ENCODE measurements at regions not wholly inside any gene's neighbourhood (a gene's known extent, or its start where the extent isn't known, plus 50 kb on each side); places are given as distances from the start of the nearest gene placed in this dataset.

- FAIRE-seq (no peak), DNase-seq (ENCODE audit: insufficient read length, low spot score) (no peak)
- TF ChIP-seq CTCF (IDR thresholded peaks at IDR 0.05; ENCODE audit: insufficient read depth, missing control alignments), result no peak
These were observed 153.1 kb downstream of the URI1 start for GRCh38 chr19:30095171-30095570.

GRCh38 chr19:30096596-30097370 lies 154.7 kb downstream of the URI1 start:
- FAIRE-seq (no peak), DNase-seq (ENCODE audit: insufficient read length, low spot score) (no peak)
- no peak for TF ChIP-seq CTCF (IDR thresholded peaks at IDR 0.05; ENCODE audit: insufficient read depth, missing control alignments)

DNA sequence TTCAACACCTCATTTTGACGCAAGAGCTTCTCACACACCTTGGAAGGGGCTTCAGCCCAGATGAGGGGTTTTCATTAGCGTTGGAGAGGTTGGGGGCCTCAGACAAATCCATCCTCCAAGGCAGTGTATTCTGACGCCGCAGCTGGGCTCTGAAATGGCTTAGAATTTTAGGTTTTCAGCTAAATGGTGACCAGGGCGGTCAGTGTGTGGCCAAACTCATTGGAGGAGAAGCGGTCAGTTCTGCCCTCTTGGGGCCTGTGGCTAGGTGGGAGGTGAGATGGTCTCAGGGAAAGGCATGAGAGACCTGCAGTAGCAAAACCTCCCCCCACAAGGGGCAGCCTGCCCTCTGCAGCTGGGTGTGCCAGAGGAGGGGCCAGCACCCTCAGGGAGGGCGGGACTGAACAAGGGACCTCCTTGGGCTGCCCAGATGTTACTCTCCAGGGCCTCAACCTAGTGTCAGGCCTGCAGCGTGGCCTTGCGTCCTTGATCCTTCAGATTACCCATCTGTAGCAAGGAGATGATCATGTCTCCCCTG lies 155.8 kb downstream of the URI1 start:
- no peak for FAIRE-seq

DNA sequence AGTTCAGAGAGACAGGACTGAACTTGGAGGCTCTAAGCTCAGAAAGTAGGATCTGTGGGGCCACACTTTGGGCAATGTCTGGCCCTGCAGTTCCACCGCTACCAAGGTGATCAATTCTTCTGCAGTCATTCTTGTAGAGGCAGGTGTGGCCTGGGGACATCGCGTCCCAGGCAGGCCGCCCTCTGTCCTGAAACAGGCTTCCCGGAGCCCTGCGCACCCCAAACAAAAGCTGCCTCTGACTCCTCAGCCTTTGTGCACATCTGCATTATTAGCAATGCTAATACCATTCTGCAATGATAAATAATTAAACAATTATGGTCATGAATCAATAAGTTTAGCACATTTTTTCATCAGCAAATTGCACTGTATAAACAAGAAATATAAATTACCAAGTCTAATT lies 160.2 kb downstream of the URI1 start:
- TF ChIP-seq CTCF (IDR thresholded peaks at IDR 0.05; ENCODE audit: insufficient read depth, missing control alignments), result no peak
- FAIRE-seq, result no peak

More for the DNA sequence above, 155.8 kb downstream of the URI1 start:
- no peak for DNase-seq (ENCODE audit: insufficient read length, low spot score)
- no peak for TF ChIP-seq CTCF (IDR thresholded peaks at IDR 0.05; ENCODE audit: insufficient read depth, missing control alignments)

DNA sequence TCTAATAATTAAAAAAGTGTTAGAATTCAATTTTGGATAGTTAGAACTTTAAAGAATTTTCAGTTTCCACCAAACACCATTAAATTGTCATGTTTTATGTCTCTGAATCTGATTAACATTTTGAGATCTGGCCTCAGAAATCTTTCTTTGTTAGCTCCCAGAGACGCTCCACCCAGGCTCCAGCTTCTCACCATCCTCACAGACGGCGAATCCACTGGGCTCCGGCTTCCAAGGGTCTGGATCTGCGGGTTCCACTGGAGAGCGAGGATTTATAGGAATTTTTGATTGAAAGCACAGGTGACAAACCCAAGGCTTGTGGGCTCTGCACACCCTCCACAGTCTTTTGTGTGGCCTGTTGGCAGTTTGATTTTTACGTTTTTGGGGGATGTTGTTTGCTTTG lies 160.6 kb downstream of the URI1 start:
- FAIRE-seq (no peak), DNase-seq (ENCODE audit: insufficient read length, low spot score) (no peak)
- no peak for TF ChIP-seq CTCF (IDR thresholded peaks at IDR 0.05; ENCODE audit: insufficient read depth, missing control alignments)

More for the DNA sequence above, 160.2 kb downstream of the URI1 start:
- DNase-seq (ENCODE audit: insufficient read length, low spot score), result no peak

GRCh38 chr19:30103981-30104380 lies 161.9 kb downstream of the URI1 start:
- FAIRE-seq (no peak), DNase-seq (ENCODE audit: insufficient read length, low spot score) (no peak)
- no peak for TF ChIP-seq CTCF (IDR thresholded peaks at IDR 0.05; ENCODE audit: insufficient read depth, missing control alignments)

DNA sequence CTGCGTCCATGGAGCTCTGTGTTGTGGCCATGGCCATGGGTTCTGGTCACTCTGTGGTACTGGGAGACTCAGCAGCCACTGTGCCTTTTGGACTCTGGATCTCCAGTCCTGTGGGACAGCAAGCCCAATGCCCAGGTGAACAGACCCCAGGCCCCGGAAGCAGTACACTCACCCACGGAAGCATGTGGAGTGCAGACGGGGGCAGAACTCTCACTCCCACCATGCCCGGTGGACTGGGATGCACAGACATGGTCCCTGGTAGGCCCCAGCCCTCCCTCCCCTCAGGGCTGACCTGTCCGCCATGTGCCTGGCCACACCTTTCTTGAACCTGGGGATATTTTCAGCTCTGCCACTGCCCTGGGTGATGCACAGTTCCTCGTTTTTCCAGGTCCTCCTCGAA lies 163.3 kb downstream of the URI1 start:
- TF ChIP-seq CTCF (IDR thresholded peaks at IDR 0.05; ENCODE audit: insufficient read depth, missing control alignments), result no peak
- DNase-seq (ENCODE audit: insufficient read length, low spot score), result no peak
- no peak for FAIRE-seq
